Endodermal cell (in vitro differentiated cells): ENCODE measurements at regions not wholly inside any gene's neighbourhood (a gene's known extent, or its start where the extent isn't known, plus 50 kb on each side); places are given as distances from the start of the nearest gene placed in this dataset.

Experiments
- DNase-seq: peaks from one replicate; pipeline ENCODE4 v3.0.0-alpha.2; 2017
- H3K27ac ChIP-seq: 2 replicates; pipeline ENCODE4 v1.5.1; 2013; ENCODE audit warnings: mild to moderate bottlenecking, low read depth, low read length, moderate library complexity
- H3K27me3 ChIP-seq: 2 replicates; pipeline ENCODE4 v1.6.1; 2013; ENCODE audit warnings: mild to moderate bottlenecking, low read length, moderate library complexity; ENCODE audit not compliant: insufficient read depth, control insufficient read depth, poor library complexity, severe bottlenecking
- H3K36me3 ChIP-seq: 2 replicates; pipeline ENCODE4 v1.7.0; 2013; ENCODE audit warnings: mild to moderate bottlenecking, low read length, moderate library complexity; ENCODE audit not compliant: control insufficient read depth, insufficient read depth
- H3K4me1 ChIP-seq: one replicate; pipeline ENCODE4 v1.7.0; 2013; ENCODE audit warnings: low read length; ENCODE audit not compliant: control insufficient read depth, insufficient read depth
- H3K4me3 ChIP-seq: 2 replicates; pipeline ENCODE4 v1.5.1; 2013; ENCODE audit warnings: mild to moderate bottlenecking, low read length, moderate library complexity
- H3K9ac ChIP-seq: 2 replicates; pipeline ENCODE4 v1.6.1; 2013; ENCODE audit warnings: mild to moderate bottlenecking, low read length, moderate library complexity; ENCODE audit not compliant: poor library complexity, severe bottlenecking; ENCODE audit errors: extremely low read depth
- H3K9me3 ChIP-seq: 2 replicates; pipeline ENCODE4 v1.6.1; 2013; ENCODE audit warnings: mild to moderate bottlenecking, low read length, moderate library complexity; ENCODE audit not compliant: control insufficient read depth
- H3K27ac Mint-ChIP-seq: 2 replicates; pipeline ENCODE4 v1.8.0; 2020; ENCODE audit warnings: mixed read lengths
- H3K27me3 Mint-ChIP-seq: 2 replicates; pipeline ENCODE4 v1.8.0; 2021; ENCODE audit warnings: mild to moderate bottlenecking, mixed read lengths; ENCODE audit not compliant: insufficient read depth
- H3K36me3 Mint-ChIP-seq: 2 replicates; pipeline ENCODE4 v1.8.0; 2020; ENCODE audit warnings: low read depth, mixed read lengths
- H3K4me1 Mint-ChIP-seq: 2 replicates; pipeline ENCODE4 v1.8.0; 2020; ENCODE audit warnings: mixed read lengths
- H3K4me3 Mint-ChIP-seq: 2 replicates; pipeline ENCODE4 v1.8.0; 2020; ENCODE audit warnings: mild to moderate bottlenecking, moderate library complexity, mixed read lengths
- H3K9me3 Mint-ChIP-seq: 2 replicates; pipeline ENCODE4 v1.8.0; 2020; ENCODE audit warnings: mild to moderate bottlenecking, mixed read lengths
- CTCF ChIP-seq: fragments of 200-600 bp; sonication (generic); conservative IDR thresholded peaks from 2 replicates; pipeline ENCODE4 v1.5.0; 2021; ENCODE audit warnings: antibody characterized with exemption, mild to moderate bottlenecking
- WGBS, 2 experiments: methylation state at CpG; one replicate each; pipeline versions ENCODE4 v1.1.5 to v1.1.7; 2013; ENCODE audit warnings: missing lambda C conversion rate in 2 of 2, mixed read lengths in 1 of 2; ENCODE audit not compliant: insufficient coverage in 1 of 2, insufficient read length in 1 of 2; 5-methylcytosine and 5-hydroxymethylcytosine counted together

GRCh38 chr17:68697850-68698361, 96.7 kb upstream of the FAM20A start:
- H3K27ac ChIP-seq, result no peak overlapping the region

GRCh38 chr17:68695659-68696058, 94.5 kb upstream of the FAM20A start:
- 94 to 98% methylated on average over 2 of the region's 2 CpGs for WGBS, 2 experiments
- no peak overlapping the region for H3K27ac Mint-ChIP-seq

More at GRCh38 chr17:68697850-68698361, 96.7 kb upstream of the FAM20A start:
- DNase-seq, result no peak
- WGBS, 2 experiments, result 86 to 100% methylated on average over 1 of the region's 1 CpG
- H3K36me3 Mint-ChIP-seq, result no peaks in the 10 kb centered on the region
- H3K27ac Mint-ChIP-seq, result no peak overlapping the region
- peaks cover 4% of the 10 kb centered on the region for H3K9me3 Mint-ChIP-seq
- H3K4me1 Mint-ChIP-seq, result peaks cover 45% of the 10 kb centered on the region
- Histone ChIP-seq H3K9me3 (peaks cover 5% of the 10 kb centered on the region), H3K4me1 (peaks cover 13% of the 10 kb centered on the region), H3K4me3 (no peak overlapping the region), H3K27me3 (no peaks in the 10 kb centered on the region), H3K36me3 (no peaks in the 10 kb centered on the region), H3K9ac (no peak overlapping the region)
- no peaks in the 10 kb centered on the region for H3K27me3 Mint-ChIP-seq
- no peak overlapping the region for H3K4me3 Mint-ChIP-seq
- no peak for TF ChIP-seq CTCF

GRCh38 chr17:68694791-68695485, 93.8 kb upstream of the FAM20A start:
- Mint-ChIP-seq H3K4me1 (peaks cover 32% of the 10 kb centered on the region), H3K36me3 (no peaks in the 10 kb centered on the region), H3K27me3 (no peaks in the 10 kb centered on the region), H3K9me3 (peaks cover 4% of the 10 kb centered on the region), H3K27ac (no peak overlapping the region), H3K4me3 (no peak overlapping the region)
- WGBS, 2 experiments, result 93 to 95% methylated on average over 3 to 6 of the region's 6 CpGs
- no peak overlapping the region for H3K4me3 ChIP-seq
- H3K9ac ChIP-seq, result no peak overlapping the region
- no peaks in the 10 kb centered on the region for H3K27me3 ChIP-seq
- DNase-seq, result no peak
- H3K27ac ChIP-seq, result no peak overlapping the region
- TF ChIP-seq CTCF, result no peak
- H3K4me1 ChIP-seq, result no peaks in the 10 kb centered on the region
- peaks cover 6% of the 10 kb centered on the region for H3K9me3 ChIP-seq
- no peaks in the 10 kb centered on the region for H3K36me3 ChIP-seq

More at GRCh38 chr17:68695659-68696058, 94.5 kb upstream of the FAM20A start:
- Histone ChIP-seq H3K27ac (no peak overlapping the region), H3K4me3 (no peak overlapping the region), H3K27me3 (no peaks in the 10 kb centered on the region), H3K4me1 (peaks cover 6% of the 10 kb centered on the region), H3K9me3 (peaks cover 6% of the 10 kb centered on the region), H3K9ac (no peak overlapping the region), H3K36me3 (no peaks in the 10 kb centered on the region)
- Mint-ChIP-seq H3K27me3 (no peaks in the 10 kb centered on the region), H3K4me3 (no peak overlapping the region), H3K4me1 (peaks cover 35% of the 10 kb centered on the region), H3K36me3 (no peaks in the 10 kb centered on the region), H3K9me3 (peaks cover 4% of the 10 kb centered on the region)
- no peak for DNase-seq
- TF ChIP-seq CTCF, result no peak
